HG03108 (cell line): ENCODE measurements at regions not wholly inside any gene's neighbourhood (a gene's known extent, or its start where the extent isn't known, plus 50 kb on each side); places are given as distances from the start of the nearest gene placed in this dataset.

Experiments
- ATAC-seq: cut with Tn5 transposase; IDR thresholded peaks from one replicate; pipeline ENCODE4 v1.9.1; 2021; ENCODE audit warnings: moderate library complexity; ENCODE audit not compliant: unreplicated experiment

DNA sequence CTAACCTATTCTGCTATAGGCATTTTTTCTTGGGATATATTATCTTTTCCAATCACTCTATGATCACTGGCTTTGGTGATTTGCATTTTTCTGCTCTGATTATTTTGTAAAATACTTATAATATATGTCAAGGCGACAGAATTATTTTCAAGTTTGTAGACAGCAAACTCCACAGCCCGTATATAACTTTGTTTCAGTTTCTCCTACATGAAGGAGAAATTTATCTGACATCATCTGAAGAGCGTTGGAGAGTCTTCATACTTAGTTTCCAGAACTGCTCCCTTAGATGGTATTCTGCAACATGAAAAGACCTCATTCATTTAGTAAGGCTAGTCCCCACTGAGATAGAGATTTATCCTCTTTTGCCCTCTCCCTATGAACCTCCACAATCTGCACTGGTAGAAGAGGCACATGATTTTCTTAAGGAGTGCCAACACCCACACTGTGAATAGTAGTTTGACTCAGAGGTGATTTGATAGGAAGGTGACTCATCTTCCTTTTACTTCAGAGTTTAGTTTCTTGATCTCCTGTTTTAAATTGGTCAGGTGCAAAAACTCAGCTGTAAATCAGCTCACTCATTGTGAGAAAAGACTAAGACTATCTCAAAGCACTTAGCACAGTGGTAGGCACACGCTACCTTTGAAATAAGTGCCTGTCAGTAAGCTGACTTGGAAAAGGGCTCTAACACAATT lies 1848.6 kb upstream of the CELF4 start:
- no peak for ATAC-seq

DNA sequence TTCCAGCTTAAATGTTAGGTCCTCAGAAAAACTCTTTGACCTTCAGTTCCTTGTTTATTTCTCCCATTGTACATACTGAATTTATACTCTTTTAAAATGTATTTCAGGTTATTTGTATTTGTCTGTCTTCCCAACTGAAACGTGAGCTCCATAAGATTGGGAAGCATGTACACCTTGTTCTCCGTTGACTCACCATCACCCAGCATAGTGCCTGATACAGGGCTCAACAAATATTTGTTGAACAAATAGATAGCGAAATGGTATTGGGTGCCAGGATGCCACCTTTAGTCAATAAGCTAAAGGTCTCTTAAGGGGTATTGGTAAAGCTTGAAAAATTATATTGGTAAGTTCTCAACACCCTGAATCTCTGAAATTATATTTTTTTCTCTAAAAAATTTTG lies 1841.3 kb upstream of the CELF4 start:
- no peak for ATAC-seq

DNA sequence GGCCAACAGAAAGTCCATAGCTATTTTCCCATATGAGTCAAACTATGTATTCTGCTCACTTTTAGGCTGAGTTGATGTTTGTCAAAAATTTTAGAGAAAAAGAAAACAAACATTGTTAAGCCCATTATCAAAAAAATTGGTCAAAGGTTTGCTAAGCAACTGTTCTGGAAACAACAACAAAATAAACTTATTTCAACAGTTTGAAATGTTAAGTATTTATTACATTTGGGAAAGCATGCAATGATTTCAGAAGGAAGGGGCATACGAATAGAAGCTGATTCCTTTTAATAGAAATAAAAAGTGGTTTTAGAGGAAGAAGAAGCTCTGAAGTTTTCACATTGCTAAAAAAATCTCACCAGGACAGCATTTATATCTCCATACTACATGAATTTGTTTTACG lies 1837.5 kb upstream of the CELF4 start:
- no peak for ATAC-seq

DNA sequence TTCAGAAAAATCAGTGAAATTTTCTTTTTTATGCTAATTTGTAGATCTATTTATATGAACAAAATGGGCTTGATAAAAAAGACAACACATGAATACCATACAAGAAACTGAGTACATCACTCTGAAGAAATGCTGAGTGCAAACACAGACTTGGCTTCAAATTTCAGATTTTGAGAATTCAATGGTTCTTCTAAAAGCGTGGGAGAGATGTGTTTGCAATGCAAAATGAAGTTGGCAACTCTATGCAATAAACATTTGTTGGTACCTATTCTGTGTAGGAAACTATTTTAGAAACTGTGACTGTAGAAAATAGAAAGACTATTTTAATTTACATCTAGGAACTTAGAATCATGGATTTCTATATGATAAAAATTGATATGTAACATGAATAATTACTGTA lies 1834.1 kb upstream of the CELF4 start:
- no peak for ATAC-seq

DNA sequence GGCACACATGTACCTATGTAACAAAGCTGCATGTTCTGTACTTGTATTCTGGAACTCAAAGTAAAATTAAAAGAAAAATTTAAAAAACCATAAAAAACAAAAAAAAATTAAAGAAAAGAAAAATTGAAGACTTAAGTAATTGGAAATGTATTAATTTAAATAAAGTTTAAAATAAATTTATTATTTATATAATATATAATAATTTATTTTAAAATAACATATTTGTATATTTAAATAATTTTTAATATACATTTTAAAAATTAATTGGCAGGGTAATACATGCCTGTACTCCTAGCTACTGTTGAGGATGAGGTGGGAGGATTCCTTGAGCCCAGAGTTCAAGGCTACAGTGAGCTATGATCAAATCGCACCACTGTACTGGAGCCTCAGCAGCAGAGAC lies 1830.6 kb upstream of the CELF4 start:
- ATAC-seq, result no peak

DNA sequence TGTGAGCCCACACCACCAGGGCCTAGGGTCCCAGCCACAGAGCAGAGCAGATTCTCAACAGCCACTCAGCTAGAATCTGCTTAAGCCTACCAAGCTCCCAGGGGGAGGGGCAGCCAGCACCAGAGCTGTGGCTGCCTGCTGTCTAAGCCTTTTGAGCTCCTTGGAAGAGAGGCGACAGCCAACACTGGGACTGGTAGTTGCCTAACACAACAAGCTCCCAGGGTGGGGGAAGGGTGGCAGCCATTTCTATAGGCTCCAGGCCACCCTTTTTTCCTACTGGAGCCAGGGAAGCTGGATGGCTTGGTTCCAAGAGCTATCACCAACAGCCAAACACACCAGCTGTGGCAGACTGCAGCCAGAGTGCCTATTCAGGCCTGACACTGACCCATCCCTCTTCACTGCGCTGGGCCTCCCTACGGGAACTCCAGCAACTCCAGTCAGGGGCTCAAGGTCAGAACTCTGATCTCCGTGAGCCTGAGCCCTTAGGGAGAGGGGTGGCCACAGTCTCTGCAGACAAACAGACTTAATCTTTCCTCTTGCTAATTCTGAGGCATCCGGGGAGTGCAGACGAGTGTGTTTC lies 1824.3 kb upstream of the CELF4 start:
- ATAC-seq, result no peak

DNA sequence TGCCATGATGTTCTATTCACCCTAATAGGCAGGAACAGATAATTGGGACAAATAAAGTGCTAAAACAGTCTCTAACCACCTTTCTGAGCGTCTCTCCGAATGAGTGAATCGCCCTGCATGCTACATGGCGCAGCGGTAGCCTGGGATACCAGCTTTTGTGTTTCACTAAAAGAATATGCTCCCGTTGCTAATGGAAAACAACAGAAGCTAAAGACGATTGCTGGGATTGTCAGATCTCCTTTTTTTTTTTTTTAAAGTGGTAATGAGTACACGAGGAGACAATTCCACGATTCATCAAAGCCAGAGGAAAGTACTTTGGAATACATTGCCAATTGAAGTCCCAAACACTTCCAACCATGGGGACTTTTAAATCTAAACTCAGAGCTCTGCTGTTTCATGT lies 1815.3 kb upstream of the CELF4 start:
- ATAC-seq, result no peak

DNA sequence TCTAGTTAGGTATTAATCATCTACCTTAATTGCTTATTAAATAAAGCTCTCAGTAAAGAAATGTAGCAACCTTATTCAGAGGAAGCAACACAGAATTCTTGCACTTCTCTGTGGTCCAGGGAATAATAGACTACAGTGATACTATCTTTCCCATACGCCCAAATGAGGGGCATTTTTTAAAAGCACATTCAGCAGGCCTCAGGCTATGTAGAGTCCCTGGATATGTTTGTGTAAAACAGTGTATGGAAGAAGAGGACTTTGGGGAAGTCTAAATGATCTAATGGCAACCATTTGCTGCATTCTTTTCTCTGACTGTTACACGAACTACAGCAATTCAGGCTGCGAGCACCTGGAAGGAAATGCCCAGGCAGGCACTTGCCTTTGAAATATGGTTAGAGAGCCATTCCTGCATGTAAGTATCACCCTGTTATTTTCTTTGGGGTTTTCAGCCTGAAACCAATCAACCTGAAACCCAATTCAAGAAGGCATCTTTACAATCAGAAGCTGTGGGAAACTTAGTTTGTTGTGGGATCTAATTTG lies 1814.7 kb upstream of the CELF4 start:
- no peak for ATAC-seq

DNA sequence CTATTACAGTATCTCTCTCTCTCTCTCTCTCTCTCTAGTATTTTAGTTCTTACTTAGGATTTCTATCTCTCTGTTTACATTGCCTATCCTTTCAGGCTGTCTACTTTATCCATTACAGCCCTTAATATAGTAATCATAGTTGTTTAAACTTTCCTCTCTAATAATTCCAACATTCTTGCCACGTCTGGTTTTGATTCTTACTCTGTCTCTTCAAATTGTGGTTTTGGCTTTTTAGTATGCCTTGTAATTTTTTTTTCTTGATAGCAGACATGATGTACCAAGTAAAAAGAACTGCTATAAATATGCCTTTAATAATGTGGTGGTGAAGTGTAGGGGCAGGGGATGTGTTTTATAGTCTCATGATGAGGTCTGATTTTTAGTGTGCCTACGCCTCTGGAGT lies 1809.5 kb upstream of the CELF4 start:
- ATAC-seq, result no peak

DNA sequence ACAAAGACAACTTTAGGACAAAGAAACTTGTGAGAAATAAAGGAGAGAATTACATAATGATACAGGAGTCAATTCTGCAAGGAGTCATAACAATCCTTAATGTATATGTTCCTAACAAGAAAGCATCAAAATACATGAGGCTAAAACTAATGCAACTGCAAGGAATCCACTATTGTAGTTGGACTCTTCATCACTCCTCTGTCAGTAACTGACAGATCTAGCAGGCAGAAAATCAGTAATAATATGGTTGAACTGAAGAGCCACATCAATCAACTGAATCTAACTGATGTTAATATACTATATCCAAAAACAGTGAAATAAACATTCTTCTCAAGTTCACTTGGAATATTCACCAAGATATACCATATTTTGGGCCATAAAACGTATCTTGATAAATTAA lies 1806.4 kb upstream of the CELF4 start:
- ATAC-seq, result no peak

DNA sequence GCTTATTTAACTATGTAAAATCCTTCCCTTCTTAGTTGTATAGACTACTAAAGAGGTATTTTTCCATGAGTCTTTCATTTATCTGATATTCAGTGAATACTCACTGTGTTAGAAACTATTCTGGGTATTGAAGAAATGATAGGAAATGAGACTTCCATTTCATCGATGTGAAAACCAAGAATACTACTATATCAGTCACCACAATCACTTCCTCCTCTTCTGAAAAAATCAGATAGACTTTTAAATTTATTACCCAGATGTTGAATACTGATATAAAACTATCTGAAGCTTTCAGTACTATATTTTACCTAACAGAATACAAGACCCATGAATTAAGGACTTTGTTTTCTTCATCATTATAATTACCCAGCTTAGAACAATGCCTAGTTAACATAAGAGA lies 1801.1 kb upstream of the CELF4 start:
- ATAC-seq, result no peak

DNA sequence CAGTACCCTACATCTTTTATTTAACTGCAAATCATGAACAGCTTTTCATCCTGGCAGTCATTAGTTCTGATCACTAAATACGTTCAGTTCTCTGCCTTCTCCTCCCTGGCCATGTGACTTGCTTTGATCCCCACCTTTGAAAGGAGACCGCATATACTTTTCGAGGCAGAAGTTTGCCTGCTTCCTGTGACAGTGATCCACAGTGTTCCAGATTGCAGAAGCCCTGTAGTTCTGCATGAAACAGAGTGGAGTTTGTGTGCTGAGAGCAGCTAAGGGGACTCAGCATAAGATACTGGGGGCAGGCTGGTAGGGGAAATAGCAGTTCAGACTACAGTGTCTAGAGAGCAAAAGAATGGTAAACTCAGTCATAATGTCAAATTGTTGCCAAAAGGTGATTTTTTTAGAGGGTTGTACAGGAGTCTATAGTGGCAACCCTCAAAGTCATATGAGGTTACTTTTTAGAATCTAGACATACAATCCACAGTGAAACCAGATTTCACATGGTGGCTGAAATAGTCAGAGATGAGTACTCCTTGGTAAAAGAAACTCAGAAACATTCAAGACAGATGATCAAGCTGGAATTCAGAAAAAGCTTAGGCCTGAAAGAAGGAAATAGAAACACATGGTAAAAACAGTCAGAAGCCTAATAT lies 1800.4 kb upstream of the CELF4 start:
- ATAC-seq, result no peak

DNA sequence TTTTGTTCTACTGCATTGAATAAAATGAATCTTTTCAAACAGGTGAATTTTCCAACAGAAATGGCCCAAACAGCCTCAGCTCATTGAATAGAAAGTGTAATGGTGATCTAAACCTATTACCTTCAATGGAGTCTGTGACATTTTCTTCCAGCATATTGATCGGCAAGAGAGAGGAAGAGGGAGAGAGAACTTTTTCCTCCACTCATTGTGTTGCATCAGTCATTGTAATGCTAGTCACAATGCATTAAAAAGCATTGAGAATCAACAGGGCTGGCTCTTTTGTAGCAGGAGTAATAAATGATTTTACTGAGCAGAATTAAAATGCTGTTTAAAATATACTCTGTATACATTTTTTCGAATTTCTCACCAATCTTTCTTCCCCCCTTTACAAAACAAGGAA lies 1794.5 kb upstream of the CELF4 start:
- no peak for ATAC-seq

DNA sequence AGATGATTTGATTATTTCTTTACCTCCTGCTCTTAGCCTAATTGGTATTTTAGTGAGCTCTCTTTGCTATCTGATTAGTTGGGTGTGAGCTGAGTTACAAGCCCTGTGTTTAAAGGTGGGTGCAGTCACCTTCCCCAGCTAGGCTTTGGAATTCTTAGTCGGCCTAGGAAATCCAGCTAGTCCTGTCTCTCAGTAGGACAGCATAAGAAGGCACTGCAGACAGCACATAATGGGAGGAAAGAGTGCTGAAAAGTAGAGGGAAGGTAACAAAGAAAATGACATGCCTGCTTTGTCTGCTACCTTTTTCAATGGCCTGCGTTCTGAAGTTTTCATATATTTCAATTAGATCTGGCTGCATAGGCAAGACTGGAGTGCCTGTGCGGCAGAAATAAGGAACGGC lies 1794.0 kb upstream of the CELF4 start:
- no peak for ATAC-seq

DNA sequence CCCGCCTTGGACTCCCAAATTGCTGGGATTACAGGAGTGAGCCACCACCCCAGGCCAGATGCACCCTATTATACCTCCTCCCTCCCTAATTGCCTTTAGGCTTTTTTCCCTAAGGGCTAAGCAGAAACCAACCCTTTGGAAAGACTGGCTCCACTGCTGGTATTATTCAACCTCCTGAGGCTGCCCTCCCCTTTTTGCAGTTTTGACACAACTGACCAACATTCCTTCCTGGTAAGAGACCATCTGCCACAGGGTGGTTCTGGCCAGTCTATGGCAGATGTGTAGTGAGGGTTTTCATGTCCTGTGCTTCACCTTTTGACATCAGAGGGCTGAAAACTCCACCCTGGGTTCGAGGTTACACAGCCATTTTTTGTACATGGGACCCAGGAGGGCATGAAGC lies 1785.3 kb upstream of the CELF4 start:
- no peak for ATAC-seq

DNA sequence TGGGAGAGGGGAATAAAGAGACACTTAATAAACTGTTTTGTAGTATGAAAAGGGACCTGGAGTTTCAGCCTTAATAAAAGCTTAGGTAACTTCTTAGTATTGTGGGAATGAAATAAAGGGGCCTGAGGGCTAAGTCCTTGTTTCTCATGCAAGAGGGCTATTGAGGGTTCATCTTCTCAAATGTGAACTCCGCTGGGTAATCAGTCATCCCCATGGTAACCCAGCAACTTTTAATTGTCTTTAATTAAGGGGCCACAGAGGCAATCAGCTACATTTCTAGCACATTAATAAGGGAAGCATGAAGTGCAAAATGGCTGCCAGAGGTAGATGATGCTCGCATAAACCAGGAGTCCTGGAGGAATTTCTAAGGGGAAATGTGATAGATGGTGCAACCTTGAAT lies 1784.2 kb upstream of the CELF4 start:
- ATAC-seq, result no peak

DNA sequence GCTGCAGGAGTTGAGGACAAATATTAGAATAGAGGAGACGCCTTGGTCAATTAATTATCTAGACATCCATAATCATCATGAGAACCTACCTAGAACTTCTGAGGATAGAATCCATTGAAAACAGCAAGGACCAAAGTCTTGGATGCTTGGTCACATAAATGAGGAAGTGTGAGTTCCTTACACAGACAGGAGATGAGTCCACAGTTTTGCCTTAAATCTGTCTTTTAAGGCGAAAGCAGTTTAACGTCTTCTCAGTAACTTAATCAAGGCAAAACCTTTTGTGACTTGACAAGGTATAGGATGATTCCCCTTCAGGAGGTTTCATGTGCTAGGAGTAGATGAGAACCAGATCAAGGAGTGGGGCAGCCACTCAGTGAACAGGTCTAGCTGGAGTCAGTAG lies 1783.2 kb upstream of the CELF4 start:
- ATAC-seq, result no peak

DNA sequence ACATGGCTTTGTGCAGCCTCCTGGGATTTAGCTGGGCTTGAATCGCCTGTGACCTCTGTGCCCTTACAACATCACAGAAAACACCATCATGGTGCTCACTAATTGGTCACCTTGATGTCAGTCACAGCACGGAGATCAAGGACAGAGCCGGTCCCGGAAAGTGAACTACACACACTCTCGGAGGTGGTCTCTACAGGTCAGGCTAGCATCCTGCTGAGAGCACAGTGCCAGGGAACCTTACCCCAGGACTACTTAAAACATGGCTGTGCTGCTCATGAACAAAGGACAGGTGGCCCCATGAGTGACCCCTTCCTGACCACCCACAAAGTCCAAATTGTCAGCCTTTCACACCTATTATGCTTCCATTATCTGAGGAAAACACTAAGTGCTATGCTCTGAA lies 1782.1 kb upstream of the CELF4 start:
- ATAC-seq, result no peak

DNA sequence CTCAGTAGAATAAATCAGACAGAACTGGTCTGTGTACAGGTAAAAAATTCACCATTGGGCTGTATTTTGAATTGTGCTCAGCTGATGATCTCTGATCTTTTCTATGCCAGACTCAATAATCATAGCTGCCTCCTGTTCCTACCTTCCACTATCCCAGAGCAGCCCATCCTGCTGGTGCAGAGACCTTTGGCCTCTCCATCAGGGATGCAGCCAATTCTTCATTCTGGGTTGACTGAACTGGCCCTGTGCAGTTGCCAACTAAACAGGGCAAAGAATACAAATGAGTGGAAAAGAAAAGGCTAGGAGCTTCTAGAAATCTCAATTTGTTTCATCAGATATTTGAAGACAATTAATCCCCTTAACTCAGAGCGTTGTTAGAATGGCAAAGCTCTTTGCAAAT lies 1781.3 kb upstream of the CELF4 start:
- no peak for ATAC-seq

DNA sequence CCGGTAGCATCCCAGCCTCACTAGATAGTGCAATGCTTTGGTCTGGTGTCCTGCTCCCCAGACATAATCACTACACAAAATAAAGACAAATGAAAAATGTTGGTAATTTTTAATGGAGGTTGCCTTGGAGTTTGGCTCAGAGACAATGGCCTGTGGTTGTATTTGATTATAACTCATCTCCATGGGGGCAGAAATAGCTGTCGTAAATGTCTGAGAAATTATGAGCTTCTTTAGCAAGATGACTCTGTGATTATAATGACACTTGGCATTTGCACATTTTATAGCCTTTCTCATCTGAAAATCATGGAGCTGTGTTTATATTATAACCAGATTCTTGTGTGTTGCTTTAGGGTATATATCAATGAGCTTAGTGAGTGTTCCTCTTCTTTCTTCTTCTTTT lies 1779.7 kb upstream of the CELF4 start:
- ATAC-seq, result no peak

DNA sequence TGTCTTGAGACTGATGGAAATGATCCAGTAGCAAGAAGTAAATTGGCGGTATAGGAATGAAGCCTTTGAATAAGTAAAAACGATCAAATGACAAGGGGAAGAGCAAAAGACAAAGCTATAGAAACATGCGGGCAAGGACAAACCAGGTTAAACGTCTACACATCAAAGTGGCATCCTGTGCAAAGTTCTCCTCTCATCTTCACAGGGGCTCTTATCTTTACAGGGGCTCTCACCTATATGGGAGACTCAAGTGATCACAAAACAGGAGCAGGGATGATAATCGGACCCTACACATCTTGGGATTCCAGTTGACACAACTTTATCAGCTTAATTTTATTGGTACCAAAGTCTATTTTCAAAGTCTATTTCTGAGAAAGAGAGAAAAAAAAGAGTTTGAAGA lies 1778.9 kb upstream of the CELF4 start:
- no peak for ATAC-seq

DNA sequence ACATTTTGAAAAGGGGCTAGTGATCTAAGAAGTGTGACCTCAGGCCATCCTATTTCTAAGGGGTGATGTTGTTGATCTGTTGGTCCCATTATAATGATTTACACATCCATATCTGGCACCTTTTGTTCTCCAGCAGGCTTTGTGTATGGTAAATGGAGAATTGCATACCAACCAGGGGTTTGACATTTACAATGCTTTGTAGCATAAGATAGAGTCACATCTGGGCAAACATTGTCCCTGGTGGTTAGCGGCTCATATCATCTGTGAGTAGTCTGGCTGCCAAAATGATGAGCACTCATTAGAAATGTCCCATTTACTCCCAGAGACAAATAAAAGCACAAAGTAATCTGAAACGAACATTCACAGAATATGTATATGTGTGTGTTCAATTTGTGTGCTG lies 1775.5 kb upstream of the CELF4 start:
- no peak for ATAC-seq
